ENCODE measurements at regions not wholly inside any gene's neighbourhood (a gene's known extent, or its start where the extent isn't known, plus 50 kb on each side); places are given as distances from the start of the nearest gene placed in this dataset.

- DNase-seq (ENCODE audit: low read depth): no peak
- no peak overlapping the region for H3K4me3 ChIP-seq (ENCODE audit: low read depth, low read length)
These were observed 219.2 kb downstream of the PTPRC start for GRCh38 chr1:198858033-198858432.

- no peak overlapping the region for H3K4me3 ChIP-seq (ENCODE audit: low read depth, low read length)
- no peak for DNase-seq (ENCODE audit: low read depth)
These were observed 221.5 kb downstream of the PTPRC start for GRCh38 chr1:198860371-198860770.

GRCh38 chr1:198861636-198862035, 222.8 kb downstream of the PTPRC start:
- no peak for DNase-seq (ENCODE audit: low read depth)
- no peak overlapping the region for H3K4me3 ChIP-seq (ENCODE audit: low read depth, low read length)

- DNase-seq (ENCODE audit: low read depth): no peak
These were observed 225.9 kb downstream of the PTPRC start for GRCh38 chr1:198864695-198865094.

GRCh38 chr1:198865319-198865718, 226.5 kb downstream of the PTPRC start:
- no peak for DNase-seq (ENCODE audit: low read depth)
- H3K4me3 ChIP-seq (ENCODE audit: low read depth, low read length): no peak overlapping the region

More at GRCh38 chr1:198864695-198865094, 225.9 kb downstream of the PTPRC start:
- no peak overlapping the region for H3K4me3 ChIP-seq (ENCODE audit: low read depth, low read length)

- H3K4me3 ChIP-seq (ENCODE audit: low read depth, low read length): no peak overlapping the region
- no peak for DNase-seq (ENCODE audit: low read depth)
These were observed 228.3 kb downstream of the PTPRC start for GRCh38 chr1:198867182-198867581.

- no peak overlapping the region for H3K4me3 ChIP-seq (ENCODE audit: low read depth, low read length)
- no peak for DNase-seq (ENCODE audit: low read depth)
These were observed 234.9 kb downstream of the PTPRC start for GRCh38 chr1:198873696-198874230.

- H3K4me3 ChIP-seq (ENCODE audit: low read depth, low read length): no peak overlapping the region
- DNase-seq (ENCODE audit: low read depth): no peak
These were observed 237.6 kb downstream of the PTPRC start for GRCh38 chr1:198876371-198876871.

GRCh38 chr1:198878566-198878965, 239.7 kb downstream of the PTPRC start:
- no peak overlapping the region for H3K4me3 ChIP-seq (ENCODE audit: low read depth, low read length)
- no peak for DNase-seq (ENCODE audit: low read depth)

GRCh38 chr1:198879711-198880306, 241.0 kb downstream of the PTPRC start:
- no peak overlapping the region for H3K4me3 ChIP-seq (ENCODE audit: low read depth, low read length)
- DNase-seq (ENCODE audit: low read depth): no peak

GRCh38 chr1:198880397-198880796, 241.6 kb downstream of the PTPRC start:
- H3K4me3 ChIP-seq (ENCODE audit: low read depth, low read length): no peak overlapping the region
- peak; percentile 71 for DNase-seq (ENCODE audit: low read depth)

GRCh38 chr1:198880818-198881597, 242.2 kb downstream of the PTPRC start:
- no peak overlapping the region for H3K4me3 ChIP-seq (ENCODE audit: low read depth, low read length)
- peak; percentile 94 for DNase-seq (ENCODE audit: low read depth)

GRCh38 chr1:198883184-198883583, 244.3 kb downstream of the PTPRC start:
- DNase-seq (ENCODE audit: low read depth): no peak
- H3K4me3 ChIP-seq (ENCODE audit: low read depth, low read length): no peak overlapping the region

- no peak for DNase-seq (ENCODE audit: low read depth)
- no peak overlapping the region for H3K4me3 ChIP-seq (ENCODE audit: low read depth, low read length)
These were observed 249.0 kb downstream of the PTPRC start for GRCh38 chr1:198887866-198888265.

GRCh38 chr1:198888379-198888943, 249.6 kb downstream of the PTPRC start:
- no peak for DNase-seq (ENCODE audit: low read depth)

GRCh38 chr1:198889101-198889500, 250.3 kb downstream of the PTPRC start:
- no peak for DNase-seq (ENCODE audit: low read depth)

More at GRCh38 chr1:198888379-198888943, 249.6 kb downstream of the PTPRC start:
- no peak overlapping the region for H3K4me3 ChIP-seq (ENCODE audit: low read depth, low read length)

GRCh38 chr1:198889749-198890148, 250.9 kb downstream of the PTPRC start:
- H3K4me3 ChIP-seq (ENCODE audit: low read depth, low read length): no peak overlapping the region
- no peak for DNase-seq (ENCODE audit: low read depth)

More at GRCh38 chr1:198889101-198889500, 250.3 kb downstream of the PTPRC start:
- H3K4me3 ChIP-seq (ENCODE audit: low read depth, low read length): no peak overlapping the region

- DNase-seq (ENCODE audit: low read depth): no peak
- no peak overlapping the region for H3K4me3 ChIP-seq (ENCODE audit: low read depth, low read length)
These were observed 251.5 kb downstream of the PTPRC start for GRCh38 chr1:198890214-198890930.

GRCh38 chr1:198892065-198892464, 253.2 kb downstream of the PTPRC start:
- H3K4me3 ChIP-seq (ENCODE audit: low read depth, low read length): no peak overlapping the region
- DNase-seq (ENCODE audit: low read depth): no peak

- DNase-seq (ENCODE audit: low read depth): no peak
- H3K4me3 ChIP-seq (ENCODE audit: low read depth, low read length): no peak overlapping the region
These were observed 254.3 kb downstream of the PTPRC start for GRCh38 chr1:198893141-198893540.
